ENCODE measurements at regions not wholly inside any gene's neighbourhood (a gene's known extent, or its start where the extent isn't known, plus 50 kb on each side); places are given as distances from the start of the nearest gene placed in this dataset.

- H3K4me3 ChIP-seq (ENCODE audit: insufficient read depth, low read depth, low read length), result no peak overlapping the region
- in situ Hi-C loops (cut with MboI; ENCODE audit: low sequenced_read_pairs) (no loop called here), intact Hi-C loops (cut with micrococcal nuclease) (no loop called here), dilution Hi-C loops (cut with HindIII; ENCODE audit: low sequenced_read_pairs, unreplicated experiment) (no loop called here)
- H3K36me3 ChIP-seq (ENCODE audit: control insufficient read depth, insufficient read depth, low read length), result no peaks in the 10 kb centered on the region
- H4K20me1 ChIP-seq (ENCODE audit: insufficient read depth, low read length), result no peaks in the 10 kb centered on the region
- H3K4me1 ChIP-seq (ENCODE audit: control insufficient read depth, insufficient read depth, low read length), result no peaks in the 10 kb centered on the region
- H4K8ac ChIP-seq (ENCODE audit: low read depth in 2 of 2, low read length in 2 of 2), result no peak overlapping the region
- no peak overlapping the region for H3K23ac ChIP-seq (ENCODE audit: low read depth, low read length)
- no peak overlapping the region for H2BK20ac ChIP-seq (ENCODE audit: low read depth, low read length)
- H2AK9ac ChIP-seq (replicated peaks; ENCODE audit: low read depth, low read length, poor library complexity), result no peak overlapping the region
- no peak overlapping the region for H3K4ac ChIP-seq (ENCODE audit: low read depth, low read length)
- no peak overlapping the region for H2BK5ac ChIP-seq (ENCODE audit: low read depth, low read length, poor library complexity, severe bottlenecking)
- H3K79me1 ChIP-seq (ENCODE audit: low read depth in 1 of 2, low read length in 2 of 2), result no peaks in the 10 kb centered on the region
- no peak overlapping the region for H2AK5ac ChIP-seq (ENCODE audit: low read depth, low read length)
- no peak overlapping the region for H3K18ac ChIP-seq (ENCODE audit: low read depth, low read length)
- ATAC-seq (ENCODE audit: low read depth) (peak; percentile 53; the same call in 1 of the 2 replicates), DNase-seq (peak; percentile 18)
- no peak overlapping the region for H2BK15ac ChIP-seq (ENCODE audit: low read depth, low read length)
- no peaks in the 10 kb centered on the region; the same call in 1 of the 2 replicates for H3K27me3 ChIP-seq (ENCODE audit: control insufficient read depth, insufficient read depth, low read length)
- H3K4me2 ChIP-seq (ENCODE audit: low read depth, low read length), result no peak overlapping the region
- ChIA-PET POLR2A (ENCODE audit: unreplicated experiment) (interaction anchor here (0.6 kb wide), 1 partner anchor 1179 kb away, joined by 3 read pairs; no protein-coding TSS in a partner anchor), CTCF (interaction anchor here (0.7 to 1.3 kb wide), 3 partner anchors 9 to 31 kb away, joined by 3 to 4 read pairs (median 3); no protein-coding TSS in a partner anchor)
- no peak overlapping the region for H4K91ac ChIP-seq (ENCODE audit: insufficient read depth, low read depth, low read length)
- no peak overlapping the region for H3K14ac ChIP-seq (replicated peaks; ENCODE audit: low read depth, low read length)
- no peaks in the 10 kb centered on the region for H3K9me1 ChIP-seq (ENCODE audit: insufficient read depth, low read length)
- no peak overlapping the region for H3K9ac ChIP-seq (ENCODE audit: low read depth, low read length)
- no peak overlapping the region for H3K27ac ChIP-seq (ENCODE audit: insufficient read depth, low read length)
- no peak overlapping the region for H2AFZ ChIP-seq (replicated peaks; ENCODE audit: low read length, poor library complexity)
- no TSS peak for BruUV-seq (replicated peaks)
- 83% methylated on average over 3 of the region's 4 CpGs; no CpG with 5 or more reads in 1 of the 2 experiments for WGBS, 2 experiments (ENCODE audit: extremely low coverage in 2 of 2, insufficient read length in 1 of 2)
- TF ChIP-seq BHLHE40 (IDR thresholded peaks at IDR 0.05; ENCODE audit: low read depth, low read length) (no peak), RFX5 (IDR thresholded peaks at IDR 0.05; ENCODE audit: low read depth, low read length) (no peak), RCOR1 (IDR thresholded peaks at IDR 0.05; ENCODE audit: insufficient replicate concordance, low read length) (no peak), ELK1 (IDR thresholded peaks at IDR 0.05; ENCODE audit: borderline replicate concordance, low read depth, low read length) (no peak), RAD21 (IDR thresholded peaks at IDR 0.05; ENCODE audit: low read length) (0 out of 2 replicates have a peak, but pooled peaks have one; percentile 27), POLR2A (IDR thresholded peaks at IDR 0.05; ENCODE audit: low read depth, low read length) (no peak), CTCF (conservative IDR thresholded peaks at IDR 0.05; ENCODE audit: low read depth, low read length) (peak; percentile 37), USF2 (IDR thresholded peaks at IDR 0.05; ENCODE audit: low read depth, low read length) (no peak), MAZ (IDR thresholded peaks at IDR 0.05; ENCODE audit: borderline replicate concordance, low read depth, low read length) (no peak), FOS (IDR thresholded peaks at IDR 0.05; ENCODE audit: low read depth, low read length) (no peak), MAFK (IDR thresholded peaks at IDR 0.05; ENCODE audit: low read depth, low read length) (0 out of 2 replicates have a peak, but pooled peaks have one; percentile 7), CHD1 (IDR thresholded peaks at IDR 0.05; ENCODE audit: low read depth, low read length) (no peak), CEBPB (IDR thresholded peaks at IDR 0.05; ENCODE audit: low read depth, low read length) (no peak), NFE2L2 (IDR thresholded peaks at IDR 0.05; ENCODE audit: low read depth, low read length) (no peak), SMC3 (IDR thresholded peaks at IDR 0.05; ENCODE audit: low read depth, low read length) (no peak), MXI1 (IDR thresholded peaks at IDR 0.05; ENCODE audit: borderline replicate concordance, low read depth, low read length) (no peak)
- H3K9me3 ChIP-seq (ENCODE audit: control insufficient read depth, insufficient read depth, low read length), result no peaks in the 10 kb centered on the region
- H4K5ac ChIP-seq (ENCODE audit: low read depth, low read length), result no peak overlapping the region
- H3K56ac ChIP-seq (ENCODE audit: extremely low read depth, insufficient read depth, low read length), result no peak overlapping the region
- no peak overlapping the region for H2BK120ac ChIP-seq (ENCODE audit: low read depth, low read length)
Measured at GRCh38 chr6:1552296-1552761, 57.4 kb upstream of the FOXC1 start.

Data from IMR-90 (cell line).